ENCODE measurements at regions not wholly inside any gene's neighbourhood (a gene's known extent, or its start where the extent isn't known, plus 50 kb on each side); places are given as distances from the start of the nearest gene placed in this dataset.

GRCh38 chr20:51156041-51156982, 133.4 kb upstream of the KCNG1 start:
- POLR2A ChIA-PET: interaction anchor here (0.6 kb wide), 1 partner anchor 1338 kb away, joined by 3 read pairs; no protein-coding TSS in a partner anchor
- no peak for DNase-seq (ENCODE audit: low read depth, low spot score)

More at GRCh38 chr20:51156041-51156982, 133.4 kb upstream of the KCNG1 start:
- no peaks in the 10 kb centered on the region for H3K36me3 ChIP-seq (ENCODE audit: control insufficient read depth in 2 of 2, extremely low read depth in 1 of 2, insufficient read depth in 2 of 2, low read length in 2 of 2)
- H3K4me3 ChIP-seq (replicated peaks in 1 of 3; ENCODE audit: insufficient read depth in 1 of 3, low read depth in 1 of 3, low read length in 3 of 3): no peak overlapping the region
- FAIRE-seq: no peak
- dilution Hi-C loops (cut with MboI; ENCODE audit: extremely low pct_ligation_motif_present, low sequenced_read_pairs) (no loop called here), intact Hi-C loops (cut with micrococcal nuclease) (no loop called here)
- no TSS peak for BruUV-seq (replicated peaks)
- H3K79me2 ChIP-seq (ENCODE audit: control insufficient read depth, insufficient read depth, low read length): no peaks in the 10 kb centered on the region
- TF ChIP-seq JUN (IDR thresholded peaks at IDR 0.05; ENCODE audit: borderline replicate concordance, insufficient read depth, insufficient read length, low read depth): no peak
- TF ChIP-seq GATA2 (IDR thresholded peaks at IDR 0.05; ENCODE audit: insufficient read depth, insufficient read length, low read depth, low read length): no peak
- no peak for TF ChIP-seq MYC (IDR thresholded peaks at IDR 0.05; ENCODE audit: low read depth, low read length)
- TF ChIP-seq POLR2A (IDR thresholded peaks at IDR 0.05; ENCODE audit: low read depth, low read length): no peak
- no peak for TF ChIP-seq POLR2AphosphoS5 (IDR thresholded peaks at IDR 0.05; ENCODE audit: insufficient read depth, low read depth, low read length)
- TF ChIP-seq EZH2 (IDR thresholded peaks at IDR 0.05; ENCODE audit: borderline replicate concordance, low read depth, low read length, severe bottlenecking): no peak
- no peak for TF ChIP-seq CTCF (IDR thresholded peaks at IDR 0.05; ENCODE audit: extremely low read depth in 1 of 2, insufficient read depth in 1 of 2, low read depth in 1 of 2, low read length in 2 of 2)
- no peak for TF ChIP-seq FOS (IDR thresholded peaks at IDR 0.05; ENCODE audit: borderline replicate concordance, insufficient read depth, low read length)
- TF ChIP-seq MAX (IDR thresholded peaks at IDR 0.05; ENCODE audit: insufficient read depth, insufficient read length): no peak
- H3K27ac ChIP-seq (ENCODE audit: insufficient read depth, low read depth, low read length): no peak overlapping the region
- no peaks in the 10 kb centered on the region for H4K20me1 ChIP-seq (replicated peaks; ENCODE audit: control insufficient read depth, extremely low read depth, insufficient read depth, low read length)
- no peak overlapping the region for H2AFZ ChIP-seq (ENCODE audit: low read depth, low read length)
- peaks cover 11 to 15% of the 10 kb centered on the region in 2 experiments for H3K27me3 ChIP-seq (ENCODE audit: control insufficient read depth in 2 of 2, insufficient read depth in 2 of 2, low read length in 2 of 2)
- H3K9me3 ChIP-seq (replicated peaks; ENCODE audit: control insufficient read depth, insufficient read depth, low read length): no peaks in the 10 kb centered on the region
- CTCF ChIA-PET: interaction anchor here (1.3 kb wide), 1 partner anchor 12 kb away, joined by 4 read pairs; no protein-coding TSS in a partner anchor
- no peak overlapping the region for H3K9ac ChIP-seq (replicated peaks; ENCODE audit: extremely low read depth, insufficient read depth, low read length)
- H3K4me1 ChIP-seq (ENCODE audit: control insufficient read depth, extremely low read depth, insufficient read depth, low read length): no peaks in the 10 kb centered on the region
- H3K9me1 ChIP-seq (replicated peaks; ENCODE audit: control insufficient read depth, extremely low read depth, insufficient read depth, low read length): no peaks in the 10 kb centered on the region
- no peak overlapping the region for H3K4me2 ChIP-seq (ENCODE audit: insufficient read depth, low read length)
